GM18519 (cell line): ENCODE measurements at regions not wholly inside any gene's neighbourhood (a gene's known extent, or its start where the extent isn't known, plus 50 kb on each side); places are given as distances from the start of the nearest gene placed in this dataset.
"Not testable (repeated sequence)": the region's sequence is repeated elsewhere in the genome, so short reads cannot be mapped to it uniquely, and the experiment has no call there.

ENCODE experiments used
- ATAC-seq: cut with Tn5 transposase; IDR thresholded peaks from one replicate; pipeline ENCODE4 v1.9.1; 2021; ENCODE audit warnings: mild to moderate bottlenecking, moderate library complexity; ENCODE audit not compliant: unreplicated experiment, low FRiP score

- no peak for ATAC-seq
These were observed 417.2 kb upstream of the ATP10A start for GRCh38 chr15:26280281-26280680.

- no peak for ATAC-seq
These were observed 398.8 kb upstream of the ATP10A start for GRCh38 chr15:26261966-26262365.

- no peak for ATAC-seq
These were observed 398.3 kb upstream of the ATP10A start for GRCh38 chr15:26261413-26261812.

DNA sequence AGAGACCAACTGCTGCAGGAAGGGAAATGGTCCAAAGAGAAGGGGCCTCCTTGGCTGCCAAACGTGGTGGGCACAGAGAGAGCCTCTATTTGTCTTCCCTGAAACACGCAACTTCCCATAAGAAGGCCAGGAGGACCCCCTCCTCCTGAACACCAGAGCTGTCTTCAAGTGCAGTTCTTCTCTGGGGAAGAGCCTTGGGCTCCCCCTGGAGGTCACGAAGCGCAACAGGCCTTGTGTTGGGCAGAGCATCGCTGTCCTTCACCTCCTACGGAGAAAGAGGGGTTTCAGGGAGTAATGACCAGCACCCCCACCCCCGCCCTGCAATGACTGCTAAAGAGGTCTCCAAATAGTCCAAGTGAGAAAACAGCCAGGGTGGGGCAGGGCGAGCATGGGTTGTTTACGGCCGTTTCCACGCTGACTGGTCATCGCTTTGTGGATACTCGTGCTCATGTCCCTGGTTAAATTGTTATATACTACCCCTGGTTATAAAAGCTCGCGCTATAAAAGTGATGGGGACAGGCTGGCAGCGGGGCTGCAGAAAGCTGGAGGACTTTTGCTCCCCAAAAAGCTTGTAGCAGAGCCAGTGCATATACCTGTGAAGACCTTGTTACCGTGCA, 397.5 kb upstream of the ATP10A start:
- ATAC-seq, result no peak

DNA sequence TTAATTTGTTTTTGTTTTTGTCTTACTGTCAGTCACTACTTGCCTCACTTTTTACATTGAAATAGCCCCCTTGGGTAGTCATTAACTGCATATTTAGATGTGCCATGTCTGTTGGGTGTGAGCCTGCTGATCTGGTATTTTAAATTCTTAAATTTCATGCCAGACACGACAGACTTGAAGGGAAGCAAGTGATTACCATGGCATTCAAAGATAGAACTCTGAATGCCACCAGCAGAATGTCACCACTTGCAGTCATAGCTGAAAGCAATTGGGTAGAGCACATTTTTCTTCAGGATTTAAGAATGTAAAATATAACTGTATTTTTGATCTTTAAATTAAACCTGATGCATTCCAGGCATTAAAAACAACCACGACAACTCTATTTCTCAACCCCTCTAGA, 396.5 kb upstream of the ATP10A start:
- no peak for ATAC-seq

GRCh38 chr15:26244782-26245181, 381.7 kb upstream of the ATP10A start:
- not testable (repeated sequence) for ATAC-seq

DNA sequence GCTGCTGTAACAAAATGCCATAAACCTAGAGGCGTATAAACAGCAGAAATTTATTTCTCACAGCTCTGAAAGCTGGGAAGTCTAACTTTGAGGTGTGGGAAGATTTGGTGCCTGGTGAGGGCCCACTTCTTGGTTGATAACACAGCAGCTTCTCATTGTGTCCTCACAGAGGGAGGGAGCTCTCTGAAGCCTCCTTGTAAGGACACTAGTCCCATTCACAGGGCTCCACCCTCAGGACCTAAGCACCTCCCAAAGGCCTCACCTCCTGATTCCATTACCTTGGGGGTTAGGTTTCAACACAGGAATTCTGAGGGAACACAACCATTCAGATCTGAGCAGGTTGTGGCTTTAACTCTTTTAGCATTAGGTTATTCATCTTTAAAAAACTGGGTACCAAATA, 380.3 kb upstream of the ATP10A start:
- ATAC-seq, result no peak

GRCh38 chr15:26242565-26243071, 379.5 kb upstream of the ATP10A start:
- ATAC-seq, result no peak

DNA sequence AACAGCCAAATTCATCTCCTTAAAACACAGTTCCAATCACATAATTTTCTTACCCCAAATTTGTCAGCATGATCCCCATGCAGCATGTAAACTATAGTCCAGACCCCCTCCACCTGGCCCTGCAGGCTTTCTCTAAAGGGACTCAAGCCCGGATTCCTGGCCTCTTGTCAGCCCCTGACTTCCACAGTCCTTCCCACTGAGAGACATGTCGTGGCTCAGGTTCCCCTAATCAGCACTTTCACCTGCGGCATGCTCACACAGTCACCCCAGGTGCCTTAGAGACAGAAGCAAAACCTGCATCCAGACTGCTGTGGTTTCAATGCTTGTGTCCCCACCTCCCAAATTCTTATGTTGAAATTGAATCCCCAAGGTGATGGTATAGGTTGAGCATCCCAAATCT, 372.7 kb upstream of the ATP10A start:
- ATAC-seq, result no peak

GRCh38 chr15:26234976-26235767, 372.0 kb upstream of the ATP10A start:
- ATAC-seq, result no peak

DNA sequence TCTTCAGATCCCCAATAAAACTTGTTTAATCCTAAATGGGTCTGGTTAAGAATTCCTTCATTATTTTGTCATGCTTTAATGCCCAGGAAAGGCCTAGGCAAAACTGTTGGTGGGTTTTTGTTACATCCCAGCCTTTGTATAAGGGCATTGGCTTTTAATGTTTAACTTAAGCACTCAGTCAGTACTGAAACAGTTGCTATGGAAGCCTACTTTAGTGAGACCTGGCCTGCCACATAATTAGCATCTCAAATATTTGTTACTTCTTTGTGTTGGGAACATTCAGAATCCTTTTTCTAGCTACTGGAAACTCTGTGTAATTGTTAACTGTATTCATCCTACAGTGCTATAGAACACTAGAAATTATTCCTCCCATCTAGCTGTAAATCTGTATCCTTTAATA, 369.6 kb upstream of the ATP10A start:
- no peak for ATAC-seq

DNA sequence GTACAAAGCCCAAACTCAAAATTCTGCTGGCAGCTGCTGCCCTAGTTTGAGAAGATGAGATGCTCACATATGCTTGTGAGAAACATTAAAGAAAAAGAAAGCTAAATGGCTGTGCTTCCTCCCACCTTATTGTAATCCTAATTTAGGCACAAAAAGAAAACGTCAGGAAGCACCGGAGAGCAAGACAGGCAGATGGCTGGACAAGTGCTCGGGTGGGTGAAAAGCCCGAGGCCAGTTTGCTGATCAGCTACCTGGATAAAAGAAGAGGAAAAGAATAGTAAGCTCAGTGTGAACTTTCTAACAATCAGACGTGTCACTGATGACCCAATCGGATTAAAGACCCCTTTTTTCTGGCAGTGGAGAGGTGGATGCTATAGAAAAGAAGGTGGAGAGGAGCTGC, 368.0 kb upstream of the ATP10A start:
- ATAC-seq, result no peak

GRCh38 chr15:26224266-26224665, 361.1 kb upstream of the ATP10A start:
- no peak for ATAC-seq

DNA sequence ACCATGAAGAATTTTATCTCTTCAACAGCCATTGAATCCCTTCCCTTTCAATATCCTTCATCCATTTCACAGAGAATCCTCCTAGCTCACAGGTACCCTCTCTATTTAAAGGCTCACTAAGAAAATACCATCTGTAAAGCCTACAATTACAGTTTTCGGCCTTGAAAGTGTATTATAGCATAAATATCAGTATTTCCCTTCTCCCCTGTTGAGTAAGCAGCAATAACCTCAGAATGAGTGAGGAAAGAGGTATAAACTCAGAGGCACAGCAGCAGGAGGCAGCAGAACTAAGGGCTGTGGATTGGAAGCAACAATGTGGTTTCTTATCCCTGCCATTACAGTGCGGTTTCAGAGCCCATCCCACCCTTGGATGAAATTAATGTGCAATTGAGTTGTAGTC, 360.6 kb upstream of the ATP10A start:
- ATAC-seq, result no peak

DNA sequence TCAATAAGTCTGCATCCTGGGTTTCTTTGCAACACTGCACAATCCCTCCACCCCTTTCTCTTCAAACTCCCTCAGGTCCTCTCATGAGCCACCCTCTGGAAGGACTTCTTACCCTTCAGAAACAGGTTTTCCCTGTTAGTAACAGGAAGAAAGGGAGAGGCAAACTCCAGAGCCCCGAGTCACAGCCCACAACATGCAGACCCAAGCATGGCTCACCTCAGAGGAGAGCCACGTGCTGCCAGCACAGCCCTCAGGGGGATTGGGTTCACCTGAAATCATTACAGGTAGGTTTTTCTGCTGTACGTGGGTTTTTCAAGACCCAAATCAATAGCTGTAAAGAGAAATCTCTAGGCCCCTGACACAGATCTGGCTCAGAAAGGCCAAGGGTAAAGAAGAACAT, 359.7 kb upstream of the ATP10A start:
- ATAC-seq, result no peak

DNA sequence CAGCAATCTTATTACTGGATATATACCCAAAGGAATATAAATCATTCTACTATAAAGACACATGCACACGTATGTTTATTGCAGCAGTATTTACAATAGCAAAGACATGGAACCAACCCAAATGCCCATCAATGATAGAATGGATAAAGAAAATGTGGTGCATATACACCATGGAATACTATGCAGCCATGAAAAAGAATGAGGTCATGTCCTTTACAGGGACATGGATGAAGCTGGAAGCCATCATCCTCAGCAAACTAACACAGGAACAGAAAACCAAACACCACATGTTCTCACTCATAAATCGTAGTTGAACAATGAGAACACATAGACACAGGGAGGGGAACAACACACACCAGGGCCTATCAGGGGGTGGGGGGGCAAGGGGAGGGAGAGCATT, 353.9 kb upstream of the ATP10A start:
- ATAC-seq, result not testable (repeated sequence)

DNA sequence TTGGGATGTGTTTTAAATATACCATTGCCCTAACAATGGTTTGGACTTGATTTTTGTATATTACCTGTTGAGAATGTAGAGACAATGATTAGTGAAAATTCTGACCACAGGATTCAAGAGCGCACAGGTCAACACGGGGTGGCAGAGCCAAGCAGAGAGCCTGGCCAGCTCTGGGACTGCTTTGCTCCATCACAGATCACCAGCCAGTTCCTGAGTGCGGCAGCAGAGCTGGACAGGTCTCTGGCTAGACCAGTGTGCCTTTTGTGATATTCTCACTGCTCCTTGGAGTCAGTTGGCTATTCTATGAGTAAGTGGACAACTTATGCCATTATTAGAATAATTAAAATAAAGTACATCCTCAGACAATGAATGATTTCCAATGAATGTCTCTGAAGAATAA, 351.2 kb upstream of the ATP10A start:
- ATAC-seq, result no peak

DNA sequence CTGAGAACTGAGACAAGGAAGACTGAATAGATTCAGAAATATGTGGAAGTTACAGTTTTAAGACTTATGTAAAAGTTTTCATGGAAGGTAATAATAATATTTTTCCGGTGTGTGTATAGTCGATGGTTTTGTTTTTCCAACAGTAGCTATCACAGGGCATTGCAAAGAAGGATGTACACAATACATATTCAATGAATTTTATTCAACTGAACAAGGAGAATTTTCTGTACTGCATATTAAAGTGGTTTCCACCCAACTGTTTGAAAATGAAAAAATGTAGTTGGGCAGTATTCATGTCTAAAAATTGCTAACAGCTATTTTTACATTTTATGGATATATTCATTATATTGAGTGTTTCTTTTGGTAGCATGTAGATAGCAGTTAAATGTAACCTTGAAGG, 350.3 kb upstream of the ATP10A start:
- no peak for ATAC-seq

DNA sequence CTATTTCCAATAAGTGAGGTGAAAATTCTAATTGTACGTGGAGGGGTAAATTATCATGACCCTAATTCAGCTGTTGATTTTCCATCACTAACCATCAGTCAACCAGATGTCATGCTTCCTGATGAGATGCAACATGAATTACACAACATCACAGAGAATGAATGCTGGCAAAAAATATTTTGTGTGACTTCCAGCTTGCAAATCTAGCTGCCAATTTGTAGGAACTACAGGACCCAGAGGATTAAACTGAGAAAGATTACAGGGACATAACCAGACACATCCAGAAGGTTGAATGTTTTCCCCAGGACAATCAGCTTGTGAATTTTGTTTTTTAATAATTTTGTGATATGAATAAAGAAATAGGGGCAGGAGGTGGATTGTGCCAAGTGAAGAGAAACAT, 349.0 kb upstream of the ATP10A start:
- ATAC-seq, result no peak

DNA sequence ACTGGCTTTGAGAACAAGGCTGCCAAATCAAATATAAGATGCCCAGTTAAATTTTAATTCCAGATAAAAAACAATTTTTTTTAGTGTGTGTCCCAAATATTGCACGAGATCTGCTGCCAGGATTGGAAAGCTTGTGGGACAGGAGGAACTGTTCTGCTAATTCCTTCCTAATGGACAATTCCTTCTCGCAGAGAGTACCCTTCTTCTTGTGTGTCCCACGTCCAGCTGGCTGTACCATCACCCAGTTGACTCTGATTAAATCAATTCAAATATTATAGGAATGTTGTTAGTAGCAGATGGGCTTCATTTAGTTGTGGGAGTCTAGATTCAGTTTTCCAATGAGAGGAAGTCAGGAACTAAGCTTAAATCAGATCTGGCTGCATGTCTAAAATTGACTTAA, 347.9 kb upstream of the ATP10A start:
- no peak for ATAC-seq

- no peak for ATAC-seq
These were observed 338.2 kb upstream of the ATP10A start for GRCh38 chr15:26201177-26201858.

GRCh38 chr15:26200427-26200826, 337.3 kb upstream of the ATP10A start:
- no peak for ATAC-seq
